HuH-7.5 (cell line): ENCODE measurements at regions not wholly inside any gene's neighbourhood (a gene's known extent, or its start where the extent isn't known, plus 50 kb on each side); places are given as distances from the start of the nearest gene placed in this dataset.

Experiments
- DNase-seq: peaks from one replicate; pipeline ENCODE4 v3.0.0; 2011; ENCODE audit warnings: low spot score

DNA sequence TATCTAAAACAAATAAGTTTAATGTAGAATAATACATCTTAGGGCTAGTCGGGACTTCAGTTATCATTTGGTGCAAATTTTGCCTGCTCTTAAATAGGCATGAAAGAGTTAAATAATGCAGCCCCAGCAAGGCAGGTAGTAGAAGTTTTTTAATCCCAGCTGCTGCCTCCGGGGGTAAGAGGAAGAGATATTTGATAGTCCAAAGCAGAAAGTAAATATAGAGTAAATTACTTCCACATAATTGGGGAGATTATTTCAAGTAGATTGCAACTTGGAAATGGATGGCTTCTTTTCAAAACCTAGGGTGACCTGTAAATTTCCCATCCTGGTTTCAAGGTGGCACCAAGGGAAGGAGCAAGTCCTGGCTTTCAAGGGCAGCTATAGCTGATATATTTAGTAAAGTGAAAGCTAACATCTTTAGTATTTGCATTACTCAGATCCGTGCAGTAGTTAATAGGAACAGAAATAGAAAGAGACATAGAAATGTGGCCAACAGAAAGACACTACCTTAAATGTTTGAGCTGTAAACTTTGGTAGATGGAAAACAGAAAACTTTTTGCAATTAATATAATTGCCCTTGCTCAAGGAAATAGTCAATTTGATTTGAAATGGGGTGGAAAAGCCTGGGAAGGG is 109.1 kb downstream of the LMO4 start:
- DNase-seq, result no peak

DNA sequence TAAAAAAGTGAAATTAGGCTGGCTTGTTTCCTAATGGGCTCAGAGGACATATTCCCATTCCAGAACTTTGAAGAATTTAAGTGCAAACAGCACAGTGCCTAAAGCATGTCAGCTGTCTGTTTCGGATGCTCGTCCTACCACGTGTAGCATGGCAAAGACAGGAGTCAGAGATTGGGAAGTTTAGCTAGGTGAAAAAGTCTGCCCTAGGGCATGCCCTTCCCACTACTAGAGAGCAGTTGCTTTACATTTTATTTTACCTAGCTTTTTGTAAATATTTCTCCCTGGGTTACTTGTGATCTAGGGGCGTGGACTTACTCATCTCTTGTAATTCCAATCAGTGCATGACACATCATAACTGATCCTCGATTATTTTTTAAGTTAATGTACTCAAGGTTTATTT is 111.1 kb downstream of the LMO4 start:
- DNase-seq, result no peak

DNA sequence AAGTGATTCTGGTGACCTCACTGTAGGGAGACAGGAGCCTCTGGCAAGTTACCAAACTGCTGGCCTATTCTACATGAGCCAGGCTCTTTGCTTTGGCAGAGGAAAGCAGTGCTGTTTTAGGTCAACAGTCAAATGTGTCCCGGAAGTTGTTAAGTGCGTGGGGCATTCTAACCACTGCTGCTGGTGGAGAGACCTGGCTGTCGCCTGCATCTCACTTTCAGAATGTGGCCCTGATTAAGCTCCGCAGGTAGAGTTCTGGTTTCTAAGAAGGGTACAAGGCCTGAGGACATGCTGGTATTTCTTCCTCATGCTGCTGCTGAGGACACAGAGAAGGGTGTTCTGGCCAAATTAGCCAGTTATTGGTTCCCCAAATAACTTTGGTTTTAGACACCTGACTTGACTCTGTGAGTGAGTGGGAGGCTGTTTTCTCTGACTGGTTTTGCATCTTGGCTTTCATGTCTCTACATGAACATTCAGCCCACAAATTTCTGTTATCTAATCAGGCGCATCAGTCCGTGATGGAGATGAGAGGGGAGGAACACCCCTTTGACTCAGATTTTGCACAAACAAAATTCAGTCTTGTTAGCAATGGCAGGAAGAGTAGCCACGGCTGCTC is 120.8 kb downstream of the LMO4 start:
- DNase-seq, result no peak

DNA sequence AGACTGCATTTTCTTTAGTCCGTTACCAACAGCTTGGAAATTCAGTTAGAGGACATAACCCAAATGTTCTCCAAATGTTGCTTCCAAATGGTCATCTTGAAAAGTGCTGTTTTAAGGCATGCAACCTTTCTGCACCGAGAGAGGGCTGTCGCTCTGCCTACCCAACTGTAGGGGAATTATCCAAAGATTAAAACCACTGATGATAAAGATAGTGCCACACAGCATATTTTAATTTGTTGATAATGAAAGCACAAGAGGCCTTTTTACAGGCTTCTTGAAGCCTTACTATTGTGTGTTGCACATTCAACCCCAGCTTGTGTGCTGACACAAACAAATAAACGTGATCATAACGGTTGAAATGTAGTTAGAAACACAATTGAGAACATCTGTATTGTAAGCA is 121.5 kb downstream of the LMO4 start:
- DNase-seq, result no peak

DNA sequence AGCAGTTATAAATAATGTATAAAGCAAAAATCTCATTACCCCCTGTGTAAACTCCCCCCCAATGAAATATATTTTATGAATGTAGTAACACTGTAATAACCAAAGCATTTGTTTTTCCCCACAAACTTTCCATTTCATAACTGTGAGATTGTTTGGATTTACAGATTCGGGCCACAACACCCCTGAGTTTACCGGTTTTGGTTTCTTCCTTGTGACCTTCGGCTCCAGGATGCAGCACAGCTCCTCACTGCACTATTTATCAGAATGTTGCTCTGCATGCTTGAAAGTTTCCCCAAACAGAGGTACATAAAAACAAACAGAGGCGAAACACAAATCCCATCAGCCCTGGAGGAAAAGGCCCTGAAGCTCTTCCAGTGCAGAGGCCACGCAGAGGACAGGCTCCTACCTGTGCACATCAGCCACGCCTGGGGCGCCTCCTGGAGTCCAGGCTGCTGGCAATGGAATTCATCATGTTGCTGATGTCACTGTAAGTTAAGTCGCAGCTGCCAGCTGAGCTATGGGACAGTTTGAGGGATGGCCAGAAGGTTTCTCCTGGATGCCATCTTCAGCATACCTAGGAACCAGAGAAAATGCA is 122.0 kb downstream of the LMO4 start:
- DNase-seq, result no peak

DNA sequence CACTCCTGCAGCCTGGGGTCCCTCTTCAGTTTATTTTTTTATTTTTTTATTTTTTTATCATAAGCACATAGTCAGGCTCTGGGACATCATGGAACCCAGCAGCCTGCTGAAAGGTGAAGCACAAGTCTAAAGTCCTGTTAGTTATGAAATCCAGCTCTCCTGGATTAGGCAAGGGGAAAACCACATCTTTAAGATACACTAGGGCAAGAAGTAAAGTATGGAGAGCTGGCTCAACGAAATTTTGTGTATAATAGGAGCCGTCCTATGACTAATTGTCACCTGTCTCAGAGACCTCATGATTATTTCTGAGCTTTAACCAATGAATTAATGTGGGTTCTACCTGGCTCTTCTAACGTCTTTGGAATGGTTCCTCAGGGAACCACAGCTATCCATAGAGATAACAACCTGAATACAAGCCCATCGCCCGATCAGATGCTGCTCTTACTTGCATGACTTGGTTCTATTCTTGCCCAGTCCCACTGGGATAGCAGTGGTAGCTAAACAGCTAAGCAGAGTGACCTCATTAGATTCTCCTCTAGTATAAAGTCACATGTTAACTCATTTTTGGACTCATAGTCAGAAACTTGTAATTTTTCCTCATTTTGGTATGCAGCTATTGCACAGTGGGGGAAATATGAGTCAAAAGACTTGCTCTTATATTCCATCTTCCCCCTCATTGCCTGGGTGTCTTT is 122.7 kb downstream of the LMO4 start:
- DNase-seq, result no peak

DNA sequence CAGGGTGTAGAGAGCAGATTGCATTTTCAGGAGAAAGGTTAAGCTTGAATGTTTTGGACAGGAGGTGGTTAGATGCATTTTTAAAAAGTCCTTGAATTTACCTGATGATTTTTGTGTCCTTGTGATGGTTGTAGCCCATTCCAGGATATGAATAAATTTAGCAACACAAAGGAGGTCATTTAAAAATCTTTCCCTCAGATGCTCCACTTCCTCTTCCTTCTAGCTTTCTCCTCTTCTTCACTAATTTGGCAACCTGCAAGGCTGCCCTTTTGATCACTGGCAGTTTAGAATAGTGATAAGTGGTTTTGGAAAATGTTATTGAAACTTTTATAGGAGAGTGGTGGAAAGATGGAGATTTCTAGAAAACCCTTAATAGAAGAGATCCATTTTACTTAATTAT is 124.0 kb downstream of the LMO4 start:
- no peak for DNase-seq

DNA sequence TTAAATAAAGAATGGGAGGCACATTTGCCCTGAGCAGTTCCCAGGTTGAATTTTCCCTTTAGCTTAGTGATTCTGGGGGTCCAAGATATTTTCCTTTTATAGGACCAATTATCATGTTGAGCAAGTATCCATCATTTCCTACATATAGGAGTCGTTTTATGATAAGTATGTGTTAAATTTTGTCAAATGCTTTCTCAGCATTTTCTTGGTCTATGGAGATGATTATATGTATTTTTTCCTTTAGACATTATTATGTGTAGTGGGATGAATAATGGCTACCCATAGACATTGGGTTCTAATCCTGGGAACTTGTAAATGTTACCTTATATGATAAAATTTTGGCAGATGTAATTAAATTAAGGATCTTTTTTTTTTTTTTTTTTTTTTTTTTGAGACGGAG is 128.7 kb downstream of the LMO4 start:
- DNase-seq, result no peak

DNA sequence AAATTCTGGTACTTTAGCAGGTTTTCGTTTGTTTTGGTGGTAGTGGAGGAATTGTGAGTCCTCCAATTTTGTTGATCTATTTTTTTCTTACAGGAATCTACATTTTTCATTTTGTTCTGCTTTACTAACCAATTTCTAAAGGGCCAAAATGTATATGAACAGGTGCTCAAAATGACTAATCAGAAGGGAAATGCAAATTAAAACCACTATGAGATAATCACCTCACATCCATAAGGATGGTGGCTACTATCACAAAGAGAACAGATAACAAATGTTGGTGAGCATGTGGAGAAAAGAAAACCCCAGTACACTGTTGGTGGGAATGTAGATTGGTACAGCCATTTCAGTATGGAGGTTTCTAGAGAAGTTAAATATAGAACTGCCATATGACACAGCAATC is 134.2 kb downstream of the LMO4 start:
- DNase-seq, result no peak

- no peak for DNase-seq
These were observed 135.4 kb downstream of the LMO4 start for GRCh38 chr1:87464022-87464490.

DNA sequence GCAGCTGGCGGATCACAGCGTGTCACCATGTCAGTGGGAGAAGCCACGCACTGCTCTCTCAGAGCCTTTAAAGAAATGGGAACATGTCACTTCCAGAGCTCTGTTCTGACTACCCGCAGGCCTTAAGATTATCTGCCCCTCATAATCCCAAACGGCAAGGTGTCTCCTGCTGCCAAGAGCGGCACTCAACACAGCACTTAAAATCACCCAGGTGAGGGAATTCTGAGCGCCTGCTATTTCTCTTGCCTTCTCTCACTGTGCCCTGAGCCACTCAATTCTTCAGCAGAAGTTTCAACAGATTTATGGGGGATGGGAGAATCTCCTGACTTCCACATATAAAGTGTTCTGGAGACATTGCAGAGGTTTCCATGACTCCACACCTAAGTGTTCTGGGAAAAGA is 137.9 kb downstream of the LMO4 start:
- no peak for DNase-seq

DNA sequence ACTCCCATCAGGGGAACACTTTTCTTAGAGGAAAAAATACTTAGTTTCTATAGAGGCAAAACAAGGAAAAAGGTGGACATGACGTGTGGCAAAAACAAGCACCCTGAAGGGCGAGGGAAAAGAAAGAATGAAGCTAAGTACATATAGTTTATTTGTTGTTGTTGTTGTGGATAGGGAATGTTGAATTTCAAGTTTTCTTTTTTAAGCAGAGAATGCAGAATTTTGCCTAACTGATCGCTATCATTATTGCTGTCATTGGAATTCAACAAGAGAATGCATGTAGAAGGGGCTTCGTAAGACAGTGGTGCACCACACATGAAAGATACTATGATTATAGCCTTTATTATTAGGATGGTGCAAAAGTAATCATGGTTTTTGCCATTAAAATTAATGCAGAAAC is 144.0 kb downstream of the LMO4 start:
- no peak for DNase-seq

- DNase-seq, result no peak
These were observed 144.6 kb downstream of the LMO4 start for GRCh38 chr1:87473203-87473661.

- DNase-seq, result no peak
These were observed 145.4 kb downstream of the LMO4 start for GRCh38 chr1:87474098-87474497.

GRCh38 chr1:87478231-87478630 is 149.6 kb downstream of the LMO4 start:
- DNase-seq, result no peak

GRCh38 chr1:87495147-87495546 is 166.5 kb downstream of the LMO4 start:
- no peak for DNase-seq

GRCh38 chr1:87495870-87496269 is 167.2 kb downstream of the LMO4 start:
- DNase-seq, result no peak

DNA sequence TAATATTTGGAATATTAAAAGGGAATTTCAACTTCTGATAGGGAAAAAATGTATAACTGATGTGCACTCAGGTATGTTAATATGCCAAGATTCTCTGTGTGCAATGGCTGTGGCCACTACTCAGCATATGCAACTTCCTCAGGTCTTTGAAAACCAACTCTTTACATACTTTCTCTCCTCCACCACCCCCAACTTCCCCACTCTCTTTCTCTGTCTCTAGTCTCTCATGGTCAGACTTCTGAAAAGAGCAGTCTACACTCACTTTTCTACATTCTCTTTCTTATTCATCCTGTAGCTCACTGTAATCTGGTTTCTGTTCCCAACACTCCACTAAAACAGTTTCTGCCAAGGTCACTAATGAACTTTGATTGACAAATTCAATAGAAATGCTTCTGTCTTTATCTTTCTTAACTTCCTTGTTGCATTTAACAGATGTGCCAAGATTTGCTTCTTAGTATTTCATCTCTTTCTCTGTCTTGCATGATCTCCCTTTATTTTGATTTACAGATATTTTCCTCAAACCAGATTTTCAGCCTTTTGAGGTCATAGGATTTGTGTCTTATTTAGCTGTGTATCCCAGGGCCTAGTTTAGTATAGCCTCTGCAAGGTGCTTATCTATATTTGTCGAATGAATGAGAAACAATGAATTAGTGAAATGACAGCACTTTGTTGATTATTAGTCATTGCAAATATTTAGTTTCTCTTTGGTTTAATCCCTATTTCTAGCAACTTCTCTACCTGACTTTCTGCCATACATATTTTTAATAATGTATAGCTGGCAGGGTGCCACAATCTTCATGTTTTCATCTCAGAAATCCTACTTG is 168.9 kb downstream of the LMO4 start:
- no peak for DNase-seq

GRCh38 chr1:87501738-87502137 is 173.1 kb downstream of the LMO4 start:
- DNase-seq, result no peak

DNA sequence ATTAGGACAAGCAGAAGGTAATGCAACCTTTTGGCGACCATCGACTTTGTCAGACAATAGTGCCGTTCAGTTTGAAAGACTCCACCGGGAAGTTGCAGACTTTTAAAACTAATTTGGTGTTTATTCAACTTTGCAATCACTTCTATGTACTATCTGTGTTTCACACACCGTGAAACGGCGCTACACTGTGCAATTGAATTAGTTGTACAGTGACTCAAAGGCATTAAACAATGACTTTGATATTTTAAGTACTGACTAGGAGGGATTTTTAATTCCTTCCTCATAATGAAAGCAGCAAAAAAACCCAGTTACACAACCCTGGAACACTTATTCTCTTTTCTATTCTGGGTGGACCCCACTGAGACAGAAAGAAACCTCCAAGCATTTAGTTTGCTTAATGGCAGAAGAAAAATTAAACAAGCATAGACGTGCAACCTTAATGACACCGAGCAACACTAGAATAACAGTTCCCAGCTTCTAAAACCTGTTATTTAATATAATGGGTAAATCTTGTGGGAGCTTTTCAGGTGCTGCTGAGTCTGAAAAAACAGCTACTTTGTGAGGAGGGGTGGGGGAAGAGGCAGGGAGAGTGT is 176.8 kb downstream of the LMO4 start:
- no peak for DNase-seq

DNA sequence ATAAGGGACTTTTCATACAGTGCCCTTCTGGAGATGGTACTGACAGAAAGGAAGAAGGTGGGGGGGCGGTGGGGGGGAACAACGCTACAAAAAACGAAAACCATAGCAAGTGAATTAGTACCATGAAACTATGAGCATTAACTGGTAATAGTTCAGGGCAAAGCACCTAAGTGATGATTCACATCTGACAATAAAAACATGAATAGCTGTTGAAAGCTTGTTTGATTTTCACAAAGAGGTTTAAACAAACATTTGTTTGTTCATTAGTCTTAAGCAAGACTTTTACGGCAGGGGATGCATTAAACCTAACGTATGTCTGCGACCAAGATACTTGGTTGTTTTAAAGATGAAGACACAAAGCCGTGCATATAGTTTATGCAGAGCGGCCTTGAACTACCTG is 177.5 kb downstream of the LMO4 start:
- no peak for DNase-seq
